Left lung (tissue), 4 donors: ENCODE measurements at regions not wholly inside any gene's neighbourhood (a gene's known extent, or its start where the extent isn't known, plus 50 kb on each side); places are given as distances from the start of the nearest gene placed in this dataset.

Experiments
- ATAC-seq: fragments of 200-7000 bp; cut with Tn5 transposase; one replicate; pipeline ENCODE4 v1.9.1; 2020; ENCODE audit warnings: moderate library complexity
- DNase-seq, 4 donors: peaks; one replicate each; pipeline ENCODE4 v3.0.0-alpha.2; 2013 to 2020
- H3K27ac ChIP-seq, 2 donors: fragments of 200-600 bp; sonication (generic) in 1 of 2; one replicate each; pipeline versions ENCODE4 v1.5.0 to v1.8.0; 2020 to 2021
- H3K27me3 ChIP-seq, 2 donors: fragments of 200-600 bp; sonication (generic) in 1 of 2; one replicate each; pipeline versions ENCODE4 v1.5.0 to v1.8.0; 2020 to 2021
- H3K36me3 ChIP-seq, 2 donors: fragments of 200-600 bp; sonication (generic) in 1 of 2; one replicate each; pipeline versions ENCODE4 v1.5.0 to v1.8.0; 2020 to 2021
- H3K4me1 ChIP-seq, 2 donors: fragments of 200-600 bp; one replicate each; pipeline ENCODE4 v1.8.0; 2021
- H3K4me3 ChIP-seq, 2 donors: fragments of 200-600 bp; sonication (generic) in 1 of 2; one replicate each; pipeline versions ENCODE4 v1.5.0 to v1.8.0; 2020 to 2021; ENCODE audit warnings: mild to moderate bottlenecking in 1 of 2
- H3K9me3 ChIP-seq, 2 donors: fragments of 200-600 bp; sonication (generic) in 1 of 2; one replicate each; pipeline versions ENCODE4 v1.5.0 to v1.8.0; 2020 to 2021
- CTCF ChIP-seq, 2 donors: fragments of 200-600 bp; sonication (generic) in 1 of 2; IDR thresholded peaks; one replicate each; pipeline versions ENCODE4 v1.5.0 to v1.8.0; 2021; ENCODE audit warnings: antibody characterized with exemption in 2 of 2
- intact Hi-C, 2 donors: fragments of 100-400 bp; cut with DNase I; formaldehyde crosslinking; loops; one replicate each; pipeline versions ENCODE4 v1.11.2 to v1.14.2; 2022
- donor health status: DM: no; HTN: yes; CAD: no.
- donor health status: DM: no; HTN: no; CAD: no.

GRCh38 chr4:158371158-158371557 is 150.5 kb upstream of the RXFP1 start:
- Histone ChIP-seq H3K4me3 (no peak overlapping the region), H3K36me3 (no peaks in the 10 kb centered on the region), H3K9me3 (peaks cover 0 to 14% of the 10 kb centered on the region in 2 donors), H3K27ac (no peak overlapping the region), H3K27me3 (no peaks in the 10 kb centered on the region), H3K4me1 (no peaks in the 10 kb centered on the region)
- DNase-seq (no peak), ATAC-seq (no peak)
- intact Hi-C loops, result no loop called here
- no peak for TF ChIP-seq CTCF (IDR thresholded peaks at IDR 0.05)

- no peak overlapping the region for H3K4me3 ChIP-seq
- no peaks in the 10 kb centered on the region for H3K36me3 ChIP-seq
- H3K9me3 ChIP-seq, result peaks cover 0 to under 1% of the 10 kb centered on the region in 2 donors
- no peak for DNase-seq
- H3K27me3 ChIP-seq, result no peaks in the 10 kb centered on the region
- no peak for TF ChIP-seq CTCF (IDR thresholded peaks at IDR 0.05)
- H3K4me1 ChIP-seq, result no peaks in the 10 kb centered on the region
- intact Hi-C loops, result no loop called here
- ATAC-seq, result no peak
- H3K27ac ChIP-seq, result no peak overlapping the region
These were observed 147.4 kb upstream of the RXFP1 start for GRCh38 chr4:158374318-158374717.

GRCh38 chr4:158376106-158376840 is 145.4 kb upstream of the RXFP1 start:
- Histone ChIP-seq H3K9me3 (peaks cover 0 to 4% of the 10 kb centered on the region in 2 donors), H3K4me1 (no peaks in the 10 kb centered on the region), H3K36me3 (no peaks in the 10 kb centered on the region), H3K27me3 (no peaks in the 10 kb centered on the region), H3K27ac (no peak overlapping the region), H3K4me3 (no peak overlapping the region)
- DNase-seq, result no peak
- no peak for TF ChIP-seq CTCF (IDR thresholded peaks at IDR 0.05)
- intact Hi-C loops, result no loop called here
- ATAC-seq, result no peak

- intact Hi-C loops, result no loop called here
- ATAC-seq, result no peak
- DNase-seq, result no peak
- no peaks in the 10 kb centered on the region for H3K36me3 ChIP-seq
- no peaks in the 10 kb centered on the region for H3K27me3 ChIP-seq
- no peaks in the 10 kb centered on the region for H3K4me1 ChIP-seq
- TF ChIP-seq CTCF (IDR thresholded peaks at IDR 0.05), result no peak
- no peak overlapping the region for H3K27ac ChIP-seq
- no peak overlapping the region for H3K4me3 ChIP-seq
- H3K9me3 ChIP-seq, result peaks cover 0 to 3% of the 10 kb centered on the region in 2 donors
These were observed 137.3 kb upstream of the RXFP1 start for GRCh38 chr4:158384414-158384813.

- Histone ChIP-seq H3K4me1 (no peaks in the 10 kb centered on the region), H3K27me3 (no peaks in the 10 kb centered on the region), H3K36me3 (no peaks in the 10 kb centered on the region), H3K9me3 (no peaks in the 10 kb centered on the region), H3K4me3 (no peak overlapping the region), H3K27ac (no peak overlapping the region)
- intact Hi-C loops, result no loop called here
- ATAC-seq (no peak), DNase-seq (no peak)
- TF ChIP-seq CTCF (IDR thresholded peaks at IDR 0.05), result no peak
These were observed 126.3 kb upstream of the RXFP1 start for GRCh38 chr4:158395343-158395742.
